ENCODE measurements at regions not wholly inside any gene's neighbourhood (a gene's known extent, or its start where the extent isn't known, plus 50 kb on each side); places are given as distances from the start of the nearest gene placed in this dataset.

DNA sequence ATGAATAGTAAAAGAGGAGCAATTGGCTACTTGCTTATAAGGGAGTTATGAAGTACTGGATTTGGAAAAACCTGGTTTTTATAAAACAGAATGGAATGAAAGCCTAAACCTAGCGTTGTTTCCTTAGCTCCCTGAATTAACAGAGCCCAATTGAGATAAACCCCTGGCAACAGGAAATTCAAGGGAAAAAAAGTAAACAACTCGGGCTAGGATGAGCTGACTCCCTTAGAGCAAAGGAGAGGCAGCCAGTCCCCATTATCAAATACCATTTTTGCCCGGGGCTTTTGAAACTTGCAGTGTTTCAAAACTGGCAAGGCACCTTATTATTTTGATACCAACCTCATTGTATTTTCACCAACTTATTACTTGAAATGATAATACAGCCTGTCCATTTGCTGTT is 587.5 kb downstream of the CD109 start:
- TF ChIP-seq POLR2A (IDR thresholded peaks at IDR 0.05), result no peak
- no peak for TF ChIP-seq CTCF (IDR thresholded peaks at IDR 0.05 in 4 of 5, conservative IDR thresholded peaks at IDR 0.05 in 1 of 5)
